HG03469 (cell line): ENCODE measurements at regions not wholly inside any gene's neighbourhood (a gene's known extent, or its start where the extent isn't known, plus 50 kb on each side); places are given as distances from the start of the nearest gene placed in this dataset.

Experiments used
- ATAC-seq: cut with Tn5 transposase; IDR thresholded peaks from one replicate; pipeline ENCODE4 v1.9.1; 2021; ENCODE audit warnings: mild to moderate bottlenecking, moderate library complexity, moderate number of reproducible peaks; ENCODE audit not compliant: unreplicated experiment

- no peak for ATAC-seq
These were observed 596.9 kb upstream of the WWC1 start for GRCh38 chr5:167694325-167695147.

GRCh38 chr5:167696558-167697314 is 594.7 kb upstream of the WWC1 start:
- no peak for ATAC-seq

- no peak for ATAC-seq
These were observed 592.0 kb upstream of the WWC1 start for GRCh38 chr5:167699432-167699831.

- ATAC-seq = no peak
These were observed 590.4 kb upstream of the WWC1 start for GRCh38 chr5:167701051-167701450.

- ATAC-seq = no peak
These were observed 589.4 kb upstream of the WWC1 start for GRCh38 chr5:167702014-167702413.

- no peak for ATAC-seq
These were observed 583.0 kb upstream of the WWC1 start for GRCh38 chr5:167708449-167708848.

GRCh38 chr5:167709625-167710024 is 581.8 kb upstream of the WWC1 start:
- no peak for ATAC-seq

GRCh38 chr5:167710444-167711073 is 580.9 kb upstream of the WWC1 start:
- ATAC-seq = no peak

- no peak for ATAC-seq
These were observed 578.4 kb upstream of the WWC1 start for GRCh38 chr5:167712986-167713585.

GRCh38 chr5:167713896-167714295 is 577.5 kb upstream of the WWC1 start:
- no peak for ATAC-seq

- ATAC-seq = no peak
These were observed 575.2 kb upstream of the WWC1 start for GRCh38 chr5:167716126-167716775.

- no peak for ATAC-seq
These were observed 571.2 kb upstream of the WWC1 start for GRCh38 chr5:167720259-167720658.

GRCh38 chr5:167720676-167721260 is 570.7 kb upstream of the WWC1 start:
- no peak for ATAC-seq

GRCh38 chr5:167721926-167722440 is 569.5 kb upstream of the WWC1 start:
- no peak for ATAC-seq

GRCh38 chr5:167723254-167723871 is 568.1 kb upstream of the WWC1 start:
- ATAC-seq = peak; percentile 92

- no peak for ATAC-seq
These were observed 566.2 kb upstream of the WWC1 start for GRCh38 chr5:167725264-167725663.

- no peak for ATAC-seq
These were observed 565.7 kb upstream of the WWC1 start for GRCh38 chr5:167725741-167726140.

GRCh38 chr5:167726642-167727041 is 564.8 kb upstream of the WWC1 start:
- ATAC-seq = no peak

GRCh38 chr5:167730121-167730520 is 561.3 kb upstream of the WWC1 start:
- no peak for ATAC-seq

- no peak for ATAC-seq
These were observed 560.8 kb upstream of the WWC1 start for GRCh38 chr5:167730656-167731055.
